KG1 (cell line): ENCODE measurements at regions not wholly inside any gene's neighbourhood (a gene's known extent, or its start where the extent isn't known, plus 50 kb on each side); places are given as distances from the start of the nearest gene placed in this dataset.

Experiments used
- DNase-seq: peaks from one replicate; lab custom pipeline; 2025; lab: John Stamatoyannopoulos, UW

GRCh38 chr9:90307891-90308290 lies 334.7 kb downstream of the DIRAS2 start:
- no peak for DNase-seq

- no peak for DNase-seq
Observed at GRCh38 chr9:90308691-90309090, 333.9 kb downstream of the DIRAS2 start.

- DNase-seq: no peak
Observed at GRCh38 chr9:90309809-90310520, 332.7 kb downstream of the DIRAS2 start.

GRCh38 chr9:90310521-90310876 lies 332.1 kb downstream of the DIRAS2 start:
- DNase-seq: no peak

GRCh38 chr9:90311811-90312210 lies 330.8 kb downstream of the DIRAS2 start:
- no peak for DNase-seq

- DNase-seq: no peak
Observed at GRCh38 chr9:90322296-90322695, 320.3 kb downstream of the DIRAS2 start.

- no peak for DNase-seq
Observed at GRCh38 chr9:90325913-90326653, 316.5 kb downstream of the DIRAS2 start.

GRCh38 chr9:90330231-90330630 lies 312.4 kb downstream of the DIRAS2 start:
- no peak for DNase-seq

GRCh38 chr9:90331826-90332575 lies 310.6 kb downstream of the DIRAS2 start:
- no peak for DNase-seq

- DNase-seq: no peak
Observed at GRCh38 chr9:90333226-90333625, 309.4 kb downstream of the DIRAS2 start.

GRCh38 chr9:90340421-90340820 lies 302.2 kb downstream of the DIRAS2 start:
- no peak for DNase-seq

- DNase-seq: no peak
Observed at GRCh38 chr9:90342607-90343006, 300.0 kb downstream of the DIRAS2 start.

- DNase-seq: no peak
Observed at GRCh38 chr9:90343366-90343765, 299.3 kb downstream of the DIRAS2 start.

GRCh38 chr9:90343991-90344390 lies 298.6 kb downstream of the DIRAS2 start:
- no peak for DNase-seq

GRCh38 chr9:90365666-90366065 lies 277.0 kb downstream of the DIRAS2 start:
- no peak for DNase-seq

GRCh38 chr9:90368241-90368640 lies 274.4 kb downstream of the DIRAS2 start:
- no peak for DNase-seq

- no peak for DNase-seq
Observed at GRCh38 chr9:90368928-90369327, 273.7 kb downstream of the DIRAS2 start.

GRCh38 chr9:90379771-90380170 lies 262.9 kb downstream of the DIRAS2 start:
- no peak for DNase-seq

GRCh38 chr9:90385146-90385545 lies 257.5 kb downstream of the DIRAS2 start:
- DNase-seq: no peak

- no peak for DNase-seq
Observed at GRCh38 chr9:90393365-90394152, 249.1 kb downstream of the DIRAS2 start.

- DNase-seq: no peak
Observed at GRCh38 chr9:90394871-90395270, 247.8 kb downstream of the DIRAS2 start.

- DNase-seq: no peak
Observed at GRCh38 chr9:90400091-90400490, 242.5 kb downstream of the DIRAS2 start.
